Thyroid gland (tissue), 4 donors: ENCODE measurements at regions not wholly inside any gene's neighbourhood (a gene's known extent, or its start where the extent isn't known, plus 50 kb on each side); places are given as distances from the start of the nearest gene placed in this dataset.

Source experiments
- DNase-seq, 2 donors: peaks; one replicate each; pipeline ENCODE4 v3.0.0-alpha.2; 2019
- H3K27ac ChIP-seq, 3 donors: fragments of 200-600 bp; sonication (generic); 1 replicate in 2 of 3; 2 replicates in 1 of 3; pipeline ENCODE4 v1.5.1; 2016 to 2019; ENCODE audit warnings: mild to moderate bottlenecking in 1 of 3, moderate library complexity in 1 of 3
- H3K27me3 ChIP-seq: fragments of 200-600 bp; sonication (generic); one replicate; pipeline ENCODE4 v1.5.1; 2019
- H3K36me3 ChIP-seq, 2 donors: fragments of 200-600 bp; sonication (generic); one replicate each; pipeline ENCODE4 v1.5.1; 2016 to 2019
- H3K4me1 ChIP-seq, 2 donors: fragments of 200-600 bp; sonication (generic); one replicate each; pipeline ENCODE4 v1.5.1; 2017 to 2019
- H3K4me3 ChIP-seq, 3 donors: fragments of 200-600 bp; sonication (generic); replicated peaks in 1 of 3; 1 replicate in 2 of 3; 2 replicates in 1 of 3; pipeline ENCODE4 v1.5.1; 2016; ENCODE audit warnings: mild to moderate bottlenecking in 1 of 3
- H3K9me3 ChIP-seq: fragments of 200-600 bp; sonication (generic); one replicate; pipeline ENCODE4 v1.5.1; 2017
- POLR2A ChIP-seq, 2 donors: fragments of 450-650 bp; IDR thresholded peaks; one replicate each; pipeline ENCODE4 v1.6.1; 2017; ENCODE audit warnings: antibody characterized with exemption in 2 of 2, mild to moderate bottlenecking in 2 of 2, moderate library complexity in 1 of 2
- WGBS, 2 donors: methylation state at CpG; one replicate each; pipeline ENCODE4 v1.1.5; 2017; 5-methylcytosine and 5-hydroxymethylcytosine counted together
- intact Hi-C: fragments of 100-400 bp; cut with DNase I; formaldehyde crosslinking; loops from one replicate; pipeline ENCODE4 v1.15.1; 2023
- TF ChIP-seq, protein P1 (sequence below), 6 experiments: fragments of 200-600 bp in 3 of 6; fragments of 450-650 bp in 3 of 6; sonication (generic) in 3 of 6; IDR thresholded peaks; one replicate each; pipeline ENCODE4 v1.5.1; 2016 to 2019; ENCODE audit warnings: antibody characterized with exemption in 6 of 6, mild to moderate bottlenecking in 2 of 6, inconsistent platforms in 1 of 6, moderate library complexity in 1 of 6

DNA sequence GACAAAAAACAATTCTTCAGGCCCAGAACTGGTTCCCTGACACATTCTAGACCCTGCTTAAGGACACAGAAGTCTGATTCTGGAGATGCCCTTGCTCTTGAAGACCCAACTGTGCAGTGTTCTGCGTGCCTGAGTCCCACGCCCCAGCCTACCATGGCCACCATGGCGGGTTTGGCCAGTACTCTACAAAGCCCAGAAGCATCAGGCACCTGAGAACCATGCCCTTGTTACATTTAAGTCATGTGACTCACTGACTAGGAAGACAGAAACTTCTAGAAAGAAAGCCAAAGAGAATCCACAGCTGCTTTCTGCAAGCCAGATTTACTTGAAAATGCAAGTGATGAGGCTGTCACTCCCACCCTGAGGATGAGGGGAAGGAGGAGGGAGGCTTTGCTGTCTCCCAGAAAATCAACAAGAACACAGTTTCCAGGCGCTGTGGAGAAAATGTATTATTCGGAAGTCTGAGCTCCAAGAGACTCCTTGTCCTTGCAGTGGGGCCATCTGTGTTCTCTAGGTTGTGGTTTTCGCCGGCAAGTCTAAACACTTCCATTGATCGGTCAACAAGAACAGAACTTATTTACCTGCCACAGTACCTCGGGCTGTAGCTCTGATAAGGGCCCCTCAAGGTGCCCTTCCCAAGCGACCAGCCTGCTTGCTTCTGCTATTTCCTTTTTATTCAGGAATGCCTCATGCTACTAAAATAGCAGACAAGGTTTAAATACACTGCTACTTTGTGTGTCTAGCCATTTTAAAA is 81.3 kb upstream of the DMRT1 start:
- WGBS, 2 donors: 84% methylated on average over 10 of the region's 10 CpGs
- no peaks in the 10 kb centered on the region for H3K27me3 ChIP-seq
- no peaks in the 10 kb centered on the region for H3K9me3 ChIP-seq
- intact Hi-C loops: loop anchor here (5.0 kb wide), 1 partner anchor 143 kb away; no protein-coding TSS in a partner anchor
- peak in 1 of 2 donors; percentile 35 for DNase-seq
- H3K4me3 ChIP-seq: no peak overlapping the region
- H3K36me3 ChIP-seq: no peaks in the 10 kb centered on the region
- TF ChIP-seq, protein P1, sequence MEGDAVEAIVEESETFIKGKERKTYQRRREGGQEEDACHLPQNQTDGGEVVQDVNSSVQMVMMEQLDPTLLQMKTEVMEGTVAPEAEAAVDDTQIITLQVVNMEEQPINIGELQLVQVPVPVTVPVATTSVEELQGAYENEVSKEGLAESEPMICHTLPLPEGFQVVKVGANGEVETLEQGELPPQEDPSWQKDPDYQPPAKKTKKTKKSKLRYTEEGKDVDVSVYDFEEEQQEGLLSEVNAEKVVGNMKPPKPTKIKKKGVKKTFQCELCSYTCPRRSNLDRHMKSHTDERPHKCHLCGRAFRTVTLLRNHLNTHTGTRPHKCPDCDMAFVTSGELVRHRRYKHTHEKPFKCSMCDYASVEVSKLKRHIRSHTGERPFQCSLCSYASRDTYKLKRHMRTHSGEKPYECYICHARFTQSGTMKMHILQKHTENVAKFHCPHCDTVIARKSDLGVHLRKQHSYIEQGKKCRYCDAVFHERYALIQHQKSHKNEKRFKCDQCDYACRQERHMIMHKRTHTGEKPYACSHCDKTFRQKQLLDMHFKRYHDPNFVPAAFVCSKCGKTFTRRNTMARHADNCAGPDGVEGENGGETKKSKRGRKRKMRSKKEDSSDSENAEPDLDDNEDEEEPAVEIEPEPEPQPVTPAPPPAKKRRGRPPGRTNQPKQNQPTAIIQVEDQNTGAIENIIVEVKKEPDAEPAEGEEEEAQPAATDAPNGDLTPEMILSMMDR (IDR thresholded peaks at IDR 0.05): no peak
- TF ChIP-seq POLR2A (IDR thresholded peaks at IDR 0.05): no peak
- peaks cover 34 to 50% of the 10 kb centered on the region in 2 donors for H3K4me1 ChIP-seq
- H3K27ac ChIP-seq: peak overlapping the region; percentile 97 to 99 (median 98)

DNA sequence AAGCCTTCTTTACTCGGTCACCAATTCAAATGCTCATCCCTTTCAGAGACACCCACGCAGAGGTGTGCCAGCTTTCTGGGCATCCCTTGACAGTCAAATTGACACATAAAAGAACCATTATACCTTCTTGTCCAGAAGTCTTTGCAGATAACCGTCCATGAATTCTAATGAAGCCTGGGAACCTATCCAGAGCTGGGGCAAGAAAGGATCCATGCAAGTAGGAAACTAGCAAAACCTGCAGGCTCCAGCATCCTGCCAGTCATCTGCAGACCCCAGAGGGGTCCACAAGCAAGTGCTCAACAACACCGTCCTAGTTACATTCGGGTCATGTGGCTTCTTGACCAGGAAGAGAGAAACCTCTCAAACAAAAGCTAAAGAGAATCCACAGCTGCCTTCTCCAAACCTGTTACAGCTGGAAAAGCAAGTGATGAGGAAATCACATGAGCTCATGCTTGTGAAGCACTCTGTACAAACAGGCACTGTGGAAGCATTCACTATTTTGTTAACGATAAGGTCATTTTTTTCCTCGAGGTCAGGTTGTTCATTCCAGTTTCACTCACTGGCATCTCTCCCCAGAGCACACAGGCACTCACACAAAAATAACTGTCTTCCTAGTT is 80.2 kb upstream of the DMRT1 start:
- peak; percentile 40 to 47 for DNase-seq
- peak overlapping the region; percentile 97 to 99 (median 98) for H3K27ac ChIP-seq
- H3K4me3 ChIP-seq: no peak overlapping the region
- TF ChIP-seq, protein P1 (IDR thresholded peaks at IDR 0.05): no peak
- peak in 1 of 2 donors; percentile 57 for TF ChIP-seq POLR2A (IDR thresholded peaks at IDR 0.05)
- H3K4me1 ChIP-seq: peaks cover 34 to 43% of the 10 kb centered on the region in 2 donors
- intact Hi-C loops: loop anchor here (5.0 kb wide), 1 partner anchor 144 kb away; no protein-coding TSS in a partner anchor
- H3K36me3 ChIP-seq: no peaks in the 10 kb centered on the region
- H3K27me3 ChIP-seq: no peaks in the 10 kb centered on the region
- WGBS, 2 donors: 41 to 42% methylated on average over 7 of the region's 7 CpGs
- no peaks in the 10 kb centered on the region for H3K9me3 ChIP-seq

DNA sequence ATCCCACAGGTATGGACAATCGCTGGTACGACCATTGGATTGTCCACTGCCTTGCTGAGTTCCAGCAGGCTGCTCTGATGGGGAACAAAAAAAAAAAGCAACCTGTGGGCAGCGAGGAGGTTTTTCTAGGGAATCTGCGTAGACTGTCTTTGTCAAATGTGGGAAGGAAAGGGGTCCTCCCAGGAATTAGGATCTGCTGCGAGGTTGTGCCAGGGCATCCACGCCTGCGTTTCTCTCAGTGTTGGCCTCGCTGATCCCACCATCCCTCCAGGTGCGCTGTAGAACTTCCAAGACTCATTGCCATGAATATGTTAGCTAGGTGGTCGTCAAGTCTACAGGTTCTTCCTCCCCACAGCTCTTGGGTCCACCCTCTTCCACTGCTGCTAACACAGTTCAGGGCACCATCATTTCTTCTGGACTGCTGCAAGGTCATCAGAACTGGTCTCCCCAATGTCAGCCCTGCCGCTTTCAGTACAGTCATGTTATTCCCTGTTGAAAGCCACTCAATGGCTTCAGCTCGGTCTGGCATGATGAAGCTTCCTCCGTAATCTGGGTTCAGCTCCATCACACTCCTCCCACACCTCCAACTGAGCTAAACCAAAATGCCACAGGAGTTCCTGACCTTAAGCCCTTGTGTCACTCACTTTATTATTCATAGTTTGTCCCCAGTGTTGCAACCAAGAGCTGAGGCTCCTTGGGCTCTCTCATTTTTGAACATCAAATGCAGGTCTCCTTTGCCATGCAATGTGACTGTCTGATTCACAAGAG is 79.5 kb upstream of the DMRT1 start:
- TF ChIP-seq, protein P1 (IDR thresholded peaks at IDR 0.05): peak in 1 of 6 experiments; percentile 6
- TF ChIP-seq POLR2A (IDR thresholded peaks at IDR 0.05): peak in 1 of 2 donors; percentile 17
- no peaks in the 10 kb centered on the region for H3K9me3 ChIP-seq
- DNase-seq: no peak
- peaks cover 34 to 44% of the 10 kb centered on the region in 2 donors for H3K4me1 ChIP-seq
- intact Hi-C loops: loop anchor here (5.0 kb wide), 1 partner anchor 145 kb away; no protein-coding TSS in a partner anchor
- 81 to 84% methylated on average over 13 of the region's 13 CpGs for WGBS, 2 donors
- peak overlapping the region; percentile 97 to 99 (median 98) for H3K27ac ChIP-seq
- no peaks in the 10 kb centered on the region for H3K36me3 ChIP-seq
- H3K27me3 ChIP-seq: no peaks in the 10 kb centered on the region
- no peak overlapping the region for H3K4me3 ChIP-seq

DNA sequence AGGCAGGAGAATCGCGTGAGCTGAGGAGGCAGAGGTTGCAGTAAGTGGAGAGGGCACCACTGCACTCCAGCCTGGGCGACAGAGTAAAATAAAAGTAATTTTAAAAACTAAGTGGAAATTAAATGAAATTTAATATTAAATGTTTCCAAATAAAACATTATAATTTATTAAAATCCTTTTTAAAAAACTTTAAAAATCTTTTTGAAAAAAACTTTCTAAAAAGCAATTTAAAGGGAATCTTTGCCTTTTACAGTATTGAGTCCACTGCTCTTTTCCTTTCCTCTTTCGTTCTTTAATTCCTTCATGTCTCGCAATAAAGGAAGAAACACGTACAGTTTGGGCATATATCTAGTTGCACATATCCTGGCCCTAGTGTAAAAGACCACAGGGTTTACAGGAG is 77.8 kb upstream of the DMRT1 start:
- Histone ChIP-seq H3K4me1 (peaks cover 40 to 45% of the 10 kb centered on the region in 2 donors), H3K9me3 (no peaks in the 10 kb centered on the region), H3K27ac (no peak overlapping the region), H3K36me3 (no peaks in the 10 kb centered on the region), H3K4me3 (no peak overlapping the region), H3K27me3 (no peaks in the 10 kb centered on the region)
- no peak for DNase-seq
- intact Hi-C loops: loop anchor here (5.0 kb wide), 1 partner anchor 146 kb away; no protein-coding TSS in a partner anchor
- TF ChIP-seq, protein P1 (IDR thresholded peaks at IDR 0.05): no peak
- no peak for TF ChIP-seq POLR2A (IDR thresholded peaks at IDR 0.05)
- WGBS, 2 donors: 76 to 79% methylated on average over 6 of the region's 6 CpGs
